ENCODE measurements at regions not wholly inside any gene's neighbourhood (a gene's known extent, or its start where the extent isn't known, plus 50 kb on each side); places are given as distances from the start of the nearest gene placed in this dataset.

GRCh38 chr14:22124073-22124613 lies 450.5 kb upstream of the OR4E1 start:
- TF ChIP-seq, protein P1, sequence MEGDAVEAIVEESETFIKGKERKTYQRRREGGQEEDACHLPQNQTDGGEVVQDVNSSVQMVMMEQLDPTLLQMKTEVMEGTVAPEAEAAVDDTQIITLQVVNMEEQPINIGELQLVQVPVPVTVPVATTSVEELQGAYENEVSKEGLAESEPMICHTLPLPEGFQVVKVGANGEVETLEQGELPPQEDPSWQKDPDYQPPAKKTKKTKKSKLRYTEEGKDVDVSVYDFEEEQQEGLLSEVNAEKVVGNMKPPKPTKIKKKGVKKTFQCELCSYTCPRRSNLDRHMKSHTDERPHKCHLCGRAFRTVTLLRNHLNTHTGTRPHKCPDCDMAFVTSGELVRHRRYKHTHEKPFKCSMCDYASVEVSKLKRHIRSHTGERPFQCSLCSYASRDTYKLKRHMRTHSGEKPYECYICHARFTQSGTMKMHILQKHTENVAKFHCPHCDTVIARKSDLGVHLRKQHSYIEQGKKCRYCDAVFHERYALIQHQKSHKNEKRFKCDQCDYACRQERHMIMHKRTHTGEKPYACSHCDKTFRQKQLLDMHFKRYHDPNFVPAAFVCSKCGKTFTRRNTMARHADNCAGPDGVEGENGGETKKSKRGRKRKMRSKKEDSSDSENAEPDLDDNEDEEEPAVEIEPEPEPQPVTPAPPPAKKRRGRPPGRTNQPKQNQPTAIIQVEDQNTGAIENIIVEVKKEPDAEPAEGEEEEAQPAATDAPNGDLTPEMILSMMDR (IDR thresholded peaks at IDR 0.05) = no peak
- TF ChIP-seq EP300 (IDR thresholded peaks at IDR 0.05) = no peak
- TF ChIP-seq POLR2A (IDR thresholded peaks at IDR 0.05) = no peak
- no peak for TF ChIP-seq POLR2AphosphoS5 (IDR thresholded peaks at IDR 0.05)

Data from upper lobe of left lung (tissue), 4 donors.